ENCODE measurements at regions not wholly inside any gene's neighbourhood (a gene's known extent, or its start where the extent isn't known, plus 50 kb on each side); places are given as distances from the start of the nearest gene placed in this dataset.

DNA sequence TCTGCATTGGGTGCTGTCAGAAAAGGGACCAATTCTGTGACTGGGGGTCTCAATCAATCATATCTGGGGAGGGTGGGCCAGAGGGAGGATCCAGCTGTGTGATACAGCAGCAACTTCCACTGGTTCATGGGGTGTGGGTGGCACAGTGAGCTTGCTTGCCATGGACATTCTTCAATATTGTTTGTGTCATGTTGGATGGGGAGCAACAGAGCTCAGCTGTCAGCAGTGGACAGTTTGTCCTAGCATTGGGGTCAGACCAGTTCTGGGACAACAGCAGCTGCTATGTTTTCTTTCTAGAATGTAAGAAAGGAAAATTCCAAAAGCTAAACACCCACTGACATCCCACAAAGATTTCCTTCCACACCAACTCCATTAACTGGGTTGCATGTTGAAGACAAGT, 221.9 kb upstream of the CDH4 start:
- DNase-seq (ENCODE audit: low read depth in 1 of 2, low spot score in 1 of 2), result no peak
- TF ChIP-seq REST (IDR thresholded peaks at IDR 0.05; ENCODE audit: insufficient replicate concordance, low read depth) (no peak), GABPA (IDR thresholded peaks at IDR 0.05; ENCODE audit: low read depth) (no peak)
- Histone ChIP-seq H3K27me3 (ENCODE audit: insufficient read depth, poor library complexity, severe bottlenecking) (no peaks in the 10 kb centered on the region), H3K27ac (replicated peaks) (no peak overlapping the region), H3K4me3 (replicated peaks; ENCODE audit: insufficient read depth, low read length) (no peak overlapping the region)

GRCh38 chr20:61031101-61031830, 220.8 kb upstream of the CDH4 start:
- Histone ChIP-seq H3K4me3 (replicated peaks; ENCODE audit: insufficient read depth, low read length) (no peak overlapping the region), H3K27me3 (ENCODE audit: insufficient read depth, poor library complexity, severe bottlenecking) (no peaks in the 10 kb centered on the region), H3K27ac (replicated peaks) (no peak overlapping the region)
- DNase-seq (ENCODE audit: low read depth in 1 of 2, low spot score in 1 of 2), result no peak
- TF ChIP-seq GABPA (IDR thresholded peaks at IDR 0.05; ENCODE audit: low read depth), result no peak
- TF ChIP-seq POLR2AphosphoS5 (IDR thresholded peaks at IDR 0.05; ENCODE audit: low read depth), result no peak
- TF ChIP-seq REST (IDR thresholded peaks at IDR 0.05; ENCODE audit: insufficient replicate concordance, low read depth), result no peak
- no peak for TF ChIP-seq SPI1 (IDR thresholded peaks at IDR 0.05; ENCODE audit: borderline replicate concordance, low read depth)
- TF ChIP-seq CTCF (IDR thresholded peaks at IDR 0.05; ENCODE audit: insufficient read depth, low read length), result no peak

DNA sequence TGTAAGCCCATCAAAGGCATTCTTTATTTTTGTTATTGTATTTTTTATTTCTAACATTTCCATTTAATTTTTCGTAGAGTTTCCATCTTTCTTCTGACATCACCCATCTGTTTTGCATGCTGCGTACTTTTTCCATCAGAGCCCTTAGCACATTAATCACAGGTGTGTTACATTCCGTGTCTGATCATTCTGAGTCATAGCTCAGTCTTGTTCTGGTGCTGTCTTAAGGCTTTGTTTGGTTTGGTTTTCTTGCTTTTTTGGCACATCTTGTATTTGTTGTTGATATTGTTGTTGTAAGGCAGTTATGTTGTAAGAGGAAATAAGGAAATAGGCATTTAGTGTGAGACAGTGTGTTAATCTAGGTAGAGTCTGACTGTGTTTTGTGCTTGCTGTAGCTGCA, 214.6 kb upstream of the CDH4 start:
- TF ChIP-seq POLR2AphosphoS5 (IDR thresholded peaks at IDR 0.05; ENCODE audit: low read depth) (no peak), SPI1 (IDR thresholded peaks at IDR 0.05; ENCODE audit: borderline replicate concordance, low read depth) (no peak), CTCF (IDR thresholded peaks at IDR 0.05; ENCODE audit: insufficient read depth, low read length) (no peak), GABPA (IDR thresholded peaks at IDR 0.05; ENCODE audit: low read depth) (no peak), REST (IDR thresholded peaks at IDR 0.05; ENCODE audit: insufficient replicate concordance, low read depth) (no peak)
- no peaks in the 10 kb centered on the region for H3K27me3 ChIP-seq (ENCODE audit: insufficient read depth, poor library complexity, severe bottlenecking)
- no peak overlapping the region for H3K4me3 ChIP-seq (replicated peaks; ENCODE audit: insufficient read depth, low read length)

More for the DNA sequence above, 214.6 kb upstream of the CDH4 start:
- no peak for DNase-seq (ENCODE audit: low read depth in 1 of 2, low spot score in 1 of 2)
- no peak overlapping the region for H3K27ac ChIP-seq (replicated peaks)

Data from HL-60 (cell line).